ENCODE measurements at regions not wholly inside any gene's neighbourhood (a gene's known extent, or its start where the extent isn't known, plus 50 kb on each side); places are given as distances from the start of the nearest gene placed in this dataset.
"Not testable (repeated sequence)": the region's sequence is repeated elsewhere in the genome, so short reads cannot be mapped to it uniquely, and the experiment has no call there.

DNA sequence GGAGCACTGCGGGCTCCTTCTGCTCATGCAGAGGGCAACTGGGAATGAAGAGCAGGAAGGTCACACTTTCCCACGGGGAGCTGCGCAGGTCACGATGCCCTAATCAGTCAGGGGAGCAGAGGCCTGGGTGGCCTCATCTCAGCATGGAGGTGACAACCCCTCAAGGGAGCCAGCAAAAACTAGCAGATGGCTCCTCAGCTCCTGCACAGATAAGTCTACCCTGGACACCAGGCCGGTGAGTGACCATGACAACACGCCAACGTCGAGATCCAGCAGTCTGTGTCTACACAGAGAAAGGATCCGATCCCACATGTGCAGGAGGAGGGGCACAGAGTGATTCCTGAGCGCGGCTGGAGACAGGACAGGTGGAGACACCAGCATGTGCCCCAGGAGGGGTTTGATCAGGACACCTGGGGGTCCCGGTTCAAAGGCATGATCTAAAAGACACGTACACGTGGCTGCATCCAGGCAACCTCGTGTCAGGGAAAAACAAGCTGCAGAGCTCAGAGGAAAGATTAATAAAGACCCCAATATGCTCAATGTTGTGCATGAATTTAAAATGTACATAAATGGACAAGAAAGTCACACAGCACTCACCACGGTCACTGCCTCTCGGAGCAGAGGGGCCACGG is 153.7 kb upstream of the SFSWAP start:
- no peak for DNase-seq (ENCODE audit: low read depth, low spot score)
- TF ChIP-seq, protein P1, sequence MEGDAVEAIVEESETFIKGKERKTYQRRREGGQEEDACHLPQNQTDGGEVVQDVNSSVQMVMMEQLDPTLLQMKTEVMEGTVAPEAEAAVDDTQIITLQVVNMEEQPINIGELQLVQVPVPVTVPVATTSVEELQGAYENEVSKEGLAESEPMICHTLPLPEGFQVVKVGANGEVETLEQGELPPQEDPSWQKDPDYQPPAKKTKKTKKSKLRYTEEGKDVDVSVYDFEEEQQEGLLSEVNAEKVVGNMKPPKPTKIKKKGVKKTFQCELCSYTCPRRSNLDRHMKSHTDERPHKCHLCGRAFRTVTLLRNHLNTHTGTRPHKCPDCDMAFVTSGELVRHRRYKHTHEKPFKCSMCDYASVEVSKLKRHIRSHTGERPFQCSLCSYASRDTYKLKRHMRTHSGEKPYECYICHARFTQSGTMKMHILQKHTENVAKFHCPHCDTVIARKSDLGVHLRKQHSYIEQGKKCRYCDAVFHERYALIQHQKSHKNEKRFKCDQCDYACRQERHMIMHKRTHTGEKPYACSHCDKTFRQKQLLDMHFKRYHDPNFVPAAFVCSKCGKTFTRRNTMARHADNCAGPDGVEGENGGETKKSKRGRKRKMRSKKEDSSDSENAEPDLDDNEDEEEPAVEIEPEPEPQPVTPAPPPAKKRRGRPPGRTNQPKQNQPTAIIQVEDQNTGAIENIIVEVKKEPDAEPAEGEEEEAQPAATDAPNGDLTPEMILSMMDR (conservative IDR thresholded peaks at IDR 0.05): no peak
- no peak overlapping the region for H3K27ac Mint-ChIP-seq (ENCODE audit: unreplicated experiment)
- H3K36me3 Mint-ChIP-seq (ENCODE audit: low read depth): no peaks in the 10 kb centered on the region
- H3K4me1 Mint-ChIP-seq: peaks cover 17% of the 10 kb centered on the region
- no peaks in the 10 kb centered on the region for H3K9me3 Mint-ChIP-seq
- no peak overlapping the region for H3K4me3 Mint-ChIP-seq
- no peaks in the 10 kb centered on the region for H3K27me3 Mint-ChIP-seq (ENCODE audit: low read depth)

GRCh38 chr12:131559517-131560516 is 151.1 kb upstream of the SFSWAP start:
- H3K27ac Mint-ChIP-seq (ENCODE audit: unreplicated experiment): no peak overlapping the region
- H3K9me3 Mint-ChIP-seq: no peaks in the 10 kb centered on the region
- no peak for DNase-seq (ENCODE audit: low read depth, low spot score)
- TF ChIP-seq, protein P1 (conservative IDR thresholded peaks at IDR 0.05): no peak
- no peak overlapping the region for H3K4me3 Mint-ChIP-seq
- H3K36me3 Mint-ChIP-seq (ENCODE audit: low read depth): no peaks in the 10 kb centered on the region
- no peaks in the 10 kb centered on the region for H3K27me3 Mint-ChIP-seq (ENCODE audit: low read depth)
- H3K4me1 Mint-ChIP-seq: peaks cover 19% of the 10 kb centered on the region

DNA sequence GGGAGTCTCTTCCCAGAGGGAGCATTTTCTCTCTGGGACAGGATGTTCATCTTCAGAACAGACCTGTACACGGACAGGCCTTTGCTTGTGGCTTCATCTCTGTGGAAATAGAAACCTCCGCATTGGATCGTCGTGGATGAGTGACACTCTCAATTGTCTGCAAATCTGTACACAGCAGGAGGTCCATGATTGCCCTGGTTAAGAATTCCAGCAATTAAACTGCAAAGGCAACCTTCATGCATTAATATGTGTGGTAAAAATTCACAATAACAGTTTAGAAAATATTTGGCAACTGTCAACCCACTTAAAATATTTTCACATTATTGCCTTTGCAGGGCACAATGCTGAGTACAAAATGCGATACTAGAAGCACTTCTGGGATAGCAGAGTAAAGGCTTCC is 149.8 kb upstream of the SFSWAP start:
- DNase-seq (ENCODE audit: low read depth, low spot score): no peak
- H3K4me1 Mint-ChIP-seq: peaks cover 32% of the 10 kb centered on the region
- H3K27me3 Mint-ChIP-seq (ENCODE audit: low read depth): peaks cover 4% of the 10 kb centered on the region
- H3K4me3 Mint-ChIP-seq: no peak overlapping the region
- H3K9me3 Mint-ChIP-seq: no peaks in the 10 kb centered on the region
- H3K36me3 Mint-ChIP-seq (ENCODE audit: low read depth): no peaks in the 10 kb centered on the region
- TF ChIP-seq, protein P1 (conservative IDR thresholded peaks at IDR 0.05): no peak
- H3K27ac Mint-ChIP-seq (ENCODE audit: unreplicated experiment): no peak overlapping the region

DNA sequence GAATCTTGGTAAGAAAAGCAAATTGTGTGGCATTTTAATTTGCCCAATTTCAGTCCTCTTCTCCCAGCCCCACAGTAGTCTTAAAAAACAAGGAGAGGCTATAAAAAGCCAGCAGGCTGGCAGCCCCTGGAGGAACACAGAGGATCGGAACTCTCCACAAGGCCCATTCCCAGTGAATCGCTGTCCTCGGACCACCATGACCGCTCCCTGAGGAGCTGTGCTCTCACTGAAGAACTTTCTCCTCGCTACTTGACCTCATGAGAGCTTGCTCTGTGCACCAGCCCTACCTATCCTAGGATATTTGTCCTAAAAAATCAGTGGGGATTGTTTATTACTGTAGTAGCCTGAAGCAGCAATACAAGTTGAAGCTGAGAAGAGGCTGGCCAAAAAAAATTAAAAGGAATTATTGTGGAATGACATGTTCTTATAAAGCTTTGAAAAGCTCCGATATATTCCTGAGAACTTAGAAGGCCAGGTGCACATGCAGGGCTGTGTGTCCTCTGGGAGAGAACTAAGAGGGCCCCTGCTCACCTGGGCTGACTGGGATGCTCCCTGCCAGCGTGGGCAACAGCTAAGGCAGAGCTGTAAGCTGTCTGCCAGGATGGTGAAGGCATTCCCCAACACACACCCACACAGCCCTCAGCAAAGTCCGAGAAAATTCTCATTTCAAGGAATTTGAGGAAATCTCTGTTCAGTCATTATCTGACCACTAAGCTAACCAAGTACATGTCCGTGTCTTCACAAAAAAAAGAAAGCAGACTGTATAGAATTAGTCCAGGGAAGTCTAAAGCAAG is 148.8 kb upstream of the SFSWAP start:
- no peaks in the 10 kb centered on the region for H3K36me3 Mint-ChIP-seq (ENCODE audit: low read depth)
- H3K4me1 Mint-ChIP-seq: peaks cover 37% of the 10 kb centered on the region
- TF ChIP-seq, protein P1 (conservative IDR thresholded peaks at IDR 0.05): no peak
- no peak for DNase-seq (ENCODE audit: low read depth, low spot score)
- H3K9me3 Mint-ChIP-seq: no peaks in the 10 kb centered on the region
- peaks cover 6% of the 10 kb centered on the region for H3K27me3 Mint-ChIP-seq (ENCODE audit: low read depth)
- H3K27ac Mint-ChIP-seq (ENCODE audit: unreplicated experiment): no peak overlapping the region
- no peak overlapping the region for H3K4me3 Mint-ChIP-seq

DNA sequence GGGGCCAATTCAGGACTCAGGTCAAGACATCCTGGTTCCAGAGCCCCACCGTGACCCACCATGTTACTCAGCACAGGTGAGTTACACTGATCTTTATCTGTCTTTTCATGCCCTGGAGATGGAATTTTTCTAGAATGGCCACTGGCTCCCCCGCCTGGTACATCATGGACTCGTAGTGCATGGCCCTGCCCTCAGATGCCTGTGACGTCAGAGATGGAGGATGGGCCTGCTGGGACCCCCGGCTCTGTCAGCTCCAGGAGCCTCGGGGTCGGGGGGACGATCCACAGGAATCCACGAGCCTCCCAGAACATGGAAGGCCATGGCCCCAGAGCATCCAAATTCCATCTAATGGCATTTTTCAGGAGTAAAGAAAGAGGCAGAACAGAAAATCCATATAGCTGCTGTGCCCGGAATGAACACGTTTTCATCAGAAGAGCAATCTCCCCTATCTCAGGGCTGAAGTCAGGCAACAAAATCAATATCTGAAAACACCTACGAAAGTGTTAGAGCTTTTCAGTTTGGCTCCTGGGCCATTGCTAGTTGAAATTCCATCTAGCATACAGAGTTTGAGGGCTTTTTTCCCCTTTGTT is 146.7 kb upstream of the SFSWAP start:
- DNase-seq (ENCODE audit: low read depth, low spot score); H3K9me3 Mint-ChIP-seq; H3K4me3 Mint-ChIP-seq; H3K36me3 Mint-ChIP-seq (ENCODE audit: low read depth): not testable (repeated sequence)
- Mint-ChIP-seq H3K27me3 (ENCODE audit: low read depth) (peaks cover 11% of the 10 kb centered on the region), H3K27ac (ENCODE audit: unreplicated experiment) (peak overlapping the region; percentile 69), H3K4me1 (peaks cover 31% of the 10 kb centered on the region)

Measured in neural crest cell (in vitro differentiated cells).